H1 (cell line): ENCODE measurements at regions not wholly inside any gene's neighbourhood (a gene's known extent, or its start where the extent isn't known, plus 50 kb on each side); places are given as distances from the start of the nearest gene placed in this dataset.

Experiments used
- KDM5A ChIP-seq: fragments of 200-600 bp; IDR thresholded peaks from 2 replicates; pipeline ENCODE4 v1.7.1; 2012; ENCODE audit warnings: mild to moderate bottlenecking, low read length, inconsistent platforms, mixed read lengths

DNA sequence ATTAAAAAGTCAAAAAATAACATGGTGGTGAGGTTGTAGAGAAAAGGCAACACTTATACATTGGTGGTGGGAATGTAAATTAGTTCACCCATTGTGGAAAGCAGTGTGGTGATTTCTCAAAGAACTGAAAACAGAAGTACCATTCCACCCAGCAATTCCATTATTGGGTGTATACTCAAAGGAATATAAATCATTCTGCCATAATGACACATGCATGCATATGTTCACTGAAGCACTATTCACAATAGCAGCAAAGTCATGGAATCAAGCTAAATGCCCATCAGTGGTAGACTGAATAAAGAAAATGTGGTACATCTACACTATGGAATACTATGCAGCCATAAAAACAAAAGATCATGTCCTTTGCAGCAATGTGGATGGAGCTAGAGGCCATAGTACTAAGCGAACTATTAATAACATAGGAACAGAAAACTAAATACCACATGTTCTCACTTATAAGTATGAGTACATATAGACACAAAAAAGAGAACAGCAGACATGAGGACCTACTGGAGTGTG lies 66.1 kb upstream of the MKLN1 start (continued):
- no peak for TF ChIP-seq KDM5A
